ENCODE measurements at regions not wholly inside any gene's neighbourhood (a gene's known extent, or its start where the extent isn't known, plus 50 kb on each side); places are given as distances from the start of the nearest gene placed in this dataset.

- Histone ChIP-seq H3K27me3 (ENCODE audit: control insufficient read depth in 4 of 4, insufficient read depth in 4 of 4, low read length in 3 of 4) (no peaks in the 10 kb centered on the region), H3K4me3 (ENCODE audit: low read depth in 1 of 3, low read length in 3 of 3) (peak overlapping the region in 2 of 3 donors; percentile 24), H3K4me1 (ENCODE audit: control insufficient read depth in 4 of 4, insufficient read depth in 4 of 4, low read length in 3 of 4) (no peaks in the 10 kb centered on the region), H3K9ac (ENCODE audit: low read depth in 1 of 2, low read length in 2 of 2) (no peak overlapping the region), H3K27ac (ENCODE audit: low read depth in 1 of 2, low read length in 2 of 2) (no peak overlapping the region), H3K36me3 (ENCODE audit: control insufficient read depth in 4 of 4, insufficient read depth in 3 of 4, low read depth in 1 of 4, low read length in 3 of 4) (no peaks in the 10 kb centered on the region), H3K9me3 (ENCODE audit: control insufficient read depth in 4 of 4, low read length in 3 of 4) (peaks cover 6 to 13% (median 9%) of the 10 kb centered on the region in 4 donors)
- no peak for DNase-seq (ENCODE audit: low spot score)
- TF ChIP-seq FOXA1 (IDR thresholded peaks at IDR 0.05) (no peak), EGR1 (IDR thresholded peaks at IDR 0.05; ENCODE audit: low read depth in 2 of 2) (no peak)
- WGBS = 95% methylated on average over 1 of the region's 1 CpG
These were observed 189.1 kb downstream of the CRPPA start for GRCh38 chr7:16232273-16232672.

DNA sequence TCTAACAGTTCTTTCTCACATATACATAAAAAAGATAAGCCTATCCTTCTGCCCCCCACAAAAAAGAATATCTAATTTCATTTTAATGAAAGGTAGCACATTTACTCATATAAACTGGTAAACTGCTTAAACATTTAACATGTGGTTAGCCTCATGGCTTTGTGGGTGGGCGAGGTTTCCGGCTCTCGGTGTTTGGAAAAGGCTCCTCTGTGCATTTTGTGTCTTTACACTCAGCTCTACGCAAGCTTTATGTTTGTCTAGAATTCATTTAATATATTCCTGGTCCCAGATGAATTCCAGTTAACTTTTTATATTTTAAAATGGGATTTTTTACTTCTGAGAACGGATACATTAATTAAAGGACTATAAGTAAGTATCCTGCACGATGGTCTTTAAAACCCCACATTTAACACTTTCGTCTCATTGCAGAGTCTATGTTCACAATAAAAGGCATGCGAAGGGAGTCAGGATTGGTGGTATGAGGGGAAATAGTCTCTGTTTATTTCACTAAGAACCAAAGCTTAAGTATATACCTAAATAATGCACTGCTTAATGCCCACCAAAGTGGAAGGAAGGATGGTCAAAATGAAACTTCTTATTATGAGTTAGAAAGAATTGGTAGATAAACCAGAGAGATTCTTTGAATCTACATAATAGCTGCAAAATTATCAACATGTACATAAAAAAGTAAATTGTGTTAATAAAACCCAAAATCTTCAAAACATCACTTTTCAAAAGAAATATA lies 197.2 kb downstream of the CRPPA start:
- DNase-seq (ENCODE audit: low spot score) = no peak

GRCh38 chr7:16212610-16213009 lies 208.7 kb downstream of the CRPPA start:
- no peaks in the 10 kb centered on the region for H3K4me1 ChIP-seq (ENCODE audit: control insufficient read depth in 4 of 4, insufficient read depth in 4 of 4, low read length in 3 of 4)

More for the DNA sequence above, 197.2 kb downstream of the CRPPA start:
- WGBS = 90% methylated on average over 8 of the region's 8 CpGs
- no peak for TF ChIP-seq RXRA (IDR thresholded peaks at IDR 0.05)
- H3K4me1 ChIP-seq (ENCODE audit: control insufficient read depth in 4 of 4, insufficient read depth in 4 of 4, low read length in 3 of 4) = no peaks in the 10 kb centered on the region
- no peaks in the 10 kb centered on the region for H3K27me3 ChIP-seq (ENCODE audit: control insufficient read depth in 4 of 4, insufficient read depth in 4 of 4, low read length in 3 of 4)
- no peak overlapping the region for H3K4me3 ChIP-seq (ENCODE audit: low read depth in 1 of 3, low read length in 3 of 3)
- H3K36me3 ChIP-seq (ENCODE audit: control insufficient read depth in 4 of 4, insufficient read depth in 3 of 4, low read depth in 1 of 4, low read length in 3 of 4) = no peaks in the 10 kb centered on the region
- H3K9me3 ChIP-seq (ENCODE audit: control insufficient read depth in 4 of 4, low read length in 3 of 4) = no peaks in the 10 kb centered on the region
- H3K9ac ChIP-seq (ENCODE audit: low read depth in 1 of 2, low read length in 2 of 2) = no peak overlapping the region
- H3K27ac ChIP-seq (ENCODE audit: low read depth in 1 of 2, low read length in 2 of 2) = no peak overlapping the region

More at GRCh38 chr7:16212610-16213009, 208.7 kb downstream of the CRPPA start:
- WGBS = 91% methylated on average over 3 of the region's 3 CpGs
- Histone ChIP-seq H3K27me3 (ENCODE audit: control insufficient read depth in 4 of 4, insufficient read depth in 4 of 4, low read length in 3 of 4) (no peaks in the 10 kb centered on the region), H3K9me3 (ENCODE audit: control insufficient read depth in 4 of 4, low read length in 3 of 4) (no peaks in the 10 kb centered on the region), H3K4me3 (ENCODE audit: low read depth in 1 of 3, low read length in 3 of 3) (no peak overlapping the region), H3K36me3 (ENCODE audit: control insufficient read depth in 4 of 4, insufficient read depth in 3 of 4, low read depth in 1 of 4, low read length in 3 of 4) (peaks cover 0 to 3% (median 0%) of the 10 kb centered on the region in 4 donors), H3K9ac (ENCODE audit: low read depth in 1 of 2, low read length in 2 of 2) (no peak overlapping the region), H3K27ac (ENCODE audit: low read depth in 1 of 2, low read length in 2 of 2) (no peak overlapping the region)
- TF ChIP-seq JUND (IDR thresholded peaks at IDR 0.05) (no peak), HNF4G (IDR thresholded peaks at IDR 0.05) (no peak), ATF3 (IDR thresholded peaks at IDR 0.05) (no peak), SP1 (IDR thresholded peaks at IDR 0.05) (no peak), RXRA (IDR thresholded peaks at IDR 0.05) (no peak), NR2F2 (IDR thresholded peaks at IDR 0.05) (no peak), CTCF (IDR thresholded peaks at IDR 0.05; ENCODE audit: low read depth, low read length, missing input control) (no peak), GABPA (IDR thresholded peaks at IDR 0.05 in 1 of 2, conservative IDR thresholded peaks at IDR 0.05 in 1 of 2) (no peak), MAX (IDR thresholded peaks at IDR 0.05) (no peak)
- TF ChIP-seq, protein P1, sequence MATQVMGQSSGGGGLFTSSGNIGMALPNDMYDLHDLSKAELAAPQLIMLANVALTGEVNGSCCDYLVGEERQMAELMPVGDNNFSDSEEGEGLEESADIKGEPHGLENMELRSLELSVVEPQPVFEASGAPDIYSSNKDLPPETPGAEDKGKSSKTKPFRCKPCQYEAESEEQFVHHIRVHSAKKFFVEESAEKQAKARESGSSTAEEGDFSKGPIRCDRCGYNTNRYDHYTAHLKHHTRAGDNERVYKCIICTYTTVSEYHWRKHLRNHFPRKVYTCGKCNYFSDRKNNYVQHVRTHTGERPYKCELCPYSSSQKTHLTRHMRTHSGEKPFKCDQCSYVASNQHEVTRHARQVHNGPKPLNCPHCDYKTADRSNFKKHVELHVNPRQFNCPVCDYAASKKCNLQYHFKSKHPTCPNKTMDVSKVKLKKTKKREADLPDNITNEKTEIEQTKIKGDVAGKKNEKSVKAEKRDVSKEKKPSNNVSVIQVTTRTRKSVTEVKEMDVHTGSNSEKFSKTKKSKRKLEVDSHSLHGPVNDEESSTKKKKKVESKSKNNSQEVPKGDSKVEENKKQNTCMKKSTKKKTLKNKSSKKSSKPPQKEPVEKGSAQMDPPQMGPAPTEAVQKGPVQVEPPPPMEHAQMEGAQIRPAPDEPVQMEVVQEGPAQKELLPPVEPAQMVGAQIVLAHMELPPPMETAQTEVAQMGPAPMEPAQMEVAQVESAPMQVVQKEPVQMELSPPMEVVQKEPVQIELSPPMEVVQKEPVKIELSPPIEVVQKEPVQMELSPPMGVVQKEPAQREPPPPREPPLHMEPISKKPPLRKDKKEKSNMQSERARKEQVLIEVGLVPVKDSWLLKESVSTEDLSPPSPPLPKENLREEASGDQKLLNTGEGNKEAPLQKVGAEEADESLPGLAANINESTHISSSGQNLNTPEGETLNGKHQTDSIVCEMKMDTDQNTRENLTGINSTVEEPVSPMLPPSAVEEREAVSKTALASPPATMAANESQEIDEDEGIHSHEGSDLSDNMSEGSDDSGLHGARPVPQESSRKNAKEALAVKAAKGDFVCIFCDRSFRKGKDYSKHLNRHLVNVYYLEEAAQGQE (IDR thresholded peaks at IDR 0.05) = no peak
- DNase-seq (ENCODE audit: low spot score) = no peak

Data from liver (tissue), 8 donors.